ENCODE measurements at regions not wholly inside any gene's neighbourhood (a gene's known extent, or its start where the extent isn't known, plus 50 kb on each side); places are given as distances from the start of the nearest gene placed in this dataset.

DNA sequence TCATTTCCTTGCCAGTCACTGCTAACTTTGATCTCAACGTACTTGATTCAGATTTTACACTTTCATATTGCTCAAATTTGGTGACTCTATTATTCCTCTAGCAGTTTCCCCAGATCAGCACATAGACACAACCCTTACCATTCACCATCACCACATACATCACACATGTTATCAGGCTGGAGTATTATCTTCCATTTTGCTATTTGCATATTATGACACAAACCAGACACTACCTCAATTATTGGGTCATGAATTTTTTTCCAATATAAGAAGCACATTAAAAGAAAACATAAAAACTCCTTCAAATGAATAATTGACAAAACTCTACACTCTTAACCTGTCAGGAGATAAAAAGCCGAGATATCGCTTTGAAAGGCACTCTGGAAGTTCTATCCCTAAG is 1166.7 kb upstream of the B3GALT2 start:
- Histone ChIP-seq H3K27me3 (ENCODE audit: control insufficient read depth, insufficient read depth, low read length) (no peaks in the 10 kb centered on the region), H3K36me3 (ENCODE audit: control insufficient read depth, insufficient read depth, low read length) (no peaks in the 10 kb centered on the region), H3K4me3 (ENCODE audit: low read depth, low read length) (no peak overlapping the region)
- FAIRE-seq (no peak), DNase-seq (ENCODE audit: low read depth) (no peak)
- TF ChIP-seq, protein P1, sequence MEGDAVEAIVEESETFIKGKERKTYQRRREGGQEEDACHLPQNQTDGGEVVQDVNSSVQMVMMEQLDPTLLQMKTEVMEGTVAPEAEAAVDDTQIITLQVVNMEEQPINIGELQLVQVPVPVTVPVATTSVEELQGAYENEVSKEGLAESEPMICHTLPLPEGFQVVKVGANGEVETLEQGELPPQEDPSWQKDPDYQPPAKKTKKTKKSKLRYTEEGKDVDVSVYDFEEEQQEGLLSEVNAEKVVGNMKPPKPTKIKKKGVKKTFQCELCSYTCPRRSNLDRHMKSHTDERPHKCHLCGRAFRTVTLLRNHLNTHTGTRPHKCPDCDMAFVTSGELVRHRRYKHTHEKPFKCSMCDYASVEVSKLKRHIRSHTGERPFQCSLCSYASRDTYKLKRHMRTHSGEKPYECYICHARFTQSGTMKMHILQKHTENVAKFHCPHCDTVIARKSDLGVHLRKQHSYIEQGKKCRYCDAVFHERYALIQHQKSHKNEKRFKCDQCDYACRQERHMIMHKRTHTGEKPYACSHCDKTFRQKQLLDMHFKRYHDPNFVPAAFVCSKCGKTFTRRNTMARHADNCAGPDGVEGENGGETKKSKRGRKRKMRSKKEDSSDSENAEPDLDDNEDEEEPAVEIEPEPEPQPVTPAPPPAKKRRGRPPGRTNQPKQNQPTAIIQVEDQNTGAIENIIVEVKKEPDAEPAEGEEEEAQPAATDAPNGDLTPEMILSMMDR (IDR thresholded peaks at IDR 0.05; ENCODE audit: insufficient read depth, low read length, severe bottlenecking): no peak

DNA sequence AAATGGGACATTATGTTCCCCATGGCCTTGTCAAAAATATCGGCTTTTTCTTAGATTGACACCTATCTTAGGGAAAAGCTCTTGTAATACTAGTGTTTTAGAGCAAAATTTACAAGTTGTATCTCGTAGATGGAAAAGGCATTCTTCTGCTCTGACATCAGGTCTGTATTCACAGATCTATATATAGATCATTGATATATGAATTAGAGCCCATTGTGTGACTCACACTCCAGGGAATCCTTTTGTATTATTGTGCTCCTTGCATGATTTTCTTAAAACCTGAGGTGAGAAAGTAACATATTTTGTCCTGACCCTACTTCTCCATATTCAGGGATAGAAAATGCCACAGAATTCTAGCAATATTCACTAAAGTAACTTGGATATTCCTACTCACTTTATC is 1160.8 kb upstream of the B3GALT2 start:
- H3K4me3 ChIP-seq (ENCODE audit: low read depth, low read length): no peak overlapping the region
- DNase-seq (ENCODE audit: low read depth): peak; percentile 44
- FAIRE-seq: no peak

DNA sequence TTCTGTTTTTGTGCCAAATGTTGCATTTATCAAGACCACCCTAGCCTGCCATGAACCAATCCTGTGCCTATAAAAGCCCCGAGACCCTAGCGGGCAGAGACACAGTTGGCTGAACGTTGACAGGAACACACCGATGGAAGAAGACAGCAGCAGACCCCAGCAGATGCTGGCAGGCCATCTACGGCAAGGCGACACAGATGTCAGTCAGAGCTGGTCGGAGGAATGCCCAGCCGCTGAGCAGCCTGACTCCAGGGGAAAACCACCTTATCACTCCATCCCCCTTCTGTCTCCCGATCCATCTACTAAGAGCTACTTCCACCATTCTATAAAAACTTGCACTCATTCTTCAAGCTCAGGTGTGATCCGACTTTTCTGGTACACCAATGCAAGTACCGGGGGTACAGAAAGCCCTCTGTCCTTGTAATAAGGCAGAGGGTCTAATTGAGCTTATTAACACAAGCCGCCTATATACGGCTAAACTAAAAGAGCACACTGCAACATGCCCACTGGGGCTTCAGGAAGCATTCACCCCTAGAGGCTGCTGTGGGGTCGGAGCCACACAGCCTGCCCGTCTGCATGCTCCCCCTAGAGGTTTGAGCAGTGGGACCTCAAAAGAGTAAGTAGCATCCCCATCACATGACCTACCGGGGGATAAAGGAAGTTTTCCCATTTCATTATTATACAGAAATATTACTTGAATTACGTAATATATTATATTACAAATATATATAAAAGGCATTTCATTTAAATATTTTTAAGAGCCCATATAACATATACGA is 1156.3 kb upstream of the B3GALT2 start:
- TF ChIP-seq, protein P1 (IDR thresholded peaks at IDR 0.05; ENCODE audit: insufficient read depth, low read length, severe bottlenecking): no peak
- DNase-seq (ENCODE audit: low read depth) (no peak), FAIRE-seq (no peak)
- H3K27me3 ChIP-seq (ENCODE audit: control insufficient read depth, insufficient read depth, low read length): no peaks in the 10 kb centered on the region
- H3K4me3 ChIP-seq (ENCODE audit: low read depth, low read length): no peak overlapping the region
- H3K36me3 ChIP-seq (ENCODE audit: control insufficient read depth, insufficient read depth, low read length): no peaks in the 10 kb centered on the region

More for the DNA sequence above, 1160.8 kb upstream of the B3GALT2 start:
- no peaks in the 10 kb centered on the region for H3K27me3 ChIP-seq (ENCODE audit: control insufficient read depth, insufficient read depth, low read length)
- H3K36me3 ChIP-seq (ENCODE audit: control insufficient read depth, insufficient read depth, low read length): no peaks in the 10 kb centered on the region
- TF ChIP-seq, protein P1 (IDR thresholded peaks at IDR 0.05; ENCODE audit: insufficient read depth, low read length, severe bottlenecking): no peak

DNA sequence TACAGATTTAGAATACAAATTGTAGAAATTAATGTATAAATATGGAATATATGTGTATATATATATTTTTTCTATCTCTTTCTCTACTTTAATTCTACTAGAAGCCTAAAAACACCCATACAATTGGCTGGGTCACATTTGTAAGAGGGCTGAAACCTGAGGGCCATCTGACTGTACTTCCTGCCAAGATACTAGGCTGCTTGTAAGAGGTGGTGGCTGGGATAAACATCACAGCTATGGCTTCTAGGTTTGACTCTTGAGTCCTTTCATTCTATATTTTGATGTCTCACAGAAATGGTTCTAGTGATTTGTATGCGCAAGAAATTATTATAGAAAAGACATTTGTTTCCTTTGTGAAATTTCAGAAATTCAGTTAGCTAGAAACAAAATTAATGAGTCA is 1155.2 kb upstream of the B3GALT2 start:
- TF ChIP-seq, protein P1 (IDR thresholded peaks at IDR 0.05; ENCODE audit: insufficient read depth, low read length, severe bottlenecking): no peak
- no peak for FAIRE-seq
- DNase-seq (ENCODE audit: low read depth): no peak
- Histone ChIP-seq H3K36me3 (ENCODE audit: control insufficient read depth, insufficient read depth, low read length) (no peaks in the 10 kb centered on the region), H3K4me3 (ENCODE audit: low read depth, low read length) (no peak overlapping the region), H3K27me3 (ENCODE audit: control insufficient read depth, insufficient read depth, low read length) (no peaks in the 10 kb centered on the region)

DNA sequence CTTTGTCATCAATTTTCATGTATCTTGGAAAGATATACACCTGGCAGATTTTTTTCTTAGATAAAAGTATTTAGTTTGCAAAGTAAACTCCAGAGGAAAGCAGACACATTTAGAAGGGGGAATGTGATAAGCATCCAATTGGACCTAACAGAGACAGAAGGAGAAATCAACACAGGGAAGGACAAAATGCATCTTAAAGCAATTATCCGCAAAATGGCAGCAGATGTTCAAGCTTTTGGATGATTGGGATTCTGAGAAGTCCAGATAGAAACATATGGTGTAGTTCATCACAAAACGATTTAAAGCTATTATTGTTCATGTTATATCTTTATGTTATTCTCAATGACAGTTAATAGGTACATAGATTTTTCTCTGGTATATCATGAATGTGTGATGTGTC is 1153.1 kb upstream of the B3GALT2 start:
- FAIRE-seq (no peak), DNase-seq (ENCODE audit: low read depth) (no peak)
- TF ChIP-seq, protein P1 (IDR thresholded peaks at IDR 0.05; ENCODE audit: insufficient read depth, low read length, severe bottlenecking): no peak
- no peak overlapping the region for H3K4me3 ChIP-seq (ENCODE audit: low read depth, low read length)
- H3K36me3 ChIP-seq (ENCODE audit: control insufficient read depth, insufficient read depth, low read length): no peaks in the 10 kb centered on the region
- no peaks in the 10 kb centered on the region for H3K27me3 ChIP-seq (ENCODE audit: control insufficient read depth, insufficient read depth, low read length)

All from bronchial epithelial cell (primary cell).